ENCODE measurements at regions not wholly inside any gene's neighbourhood (a gene's known extent, or its start where the extent isn't known, plus 50 kb on each side); places are given as distances from the start of the nearest gene placed in this dataset.

GRCh38 chr2:12585784-12586183, 131.0 kb upstream of the TRIB2 start:
- TF ChIP-seq EZH2 (IDR thresholded peaks at IDR 0.05) (no peak), EZH2phosphoT487 (IDR thresholded peaks at IDR 0.05) (no peak)
- TF ChIP-seq, protein P1, sequence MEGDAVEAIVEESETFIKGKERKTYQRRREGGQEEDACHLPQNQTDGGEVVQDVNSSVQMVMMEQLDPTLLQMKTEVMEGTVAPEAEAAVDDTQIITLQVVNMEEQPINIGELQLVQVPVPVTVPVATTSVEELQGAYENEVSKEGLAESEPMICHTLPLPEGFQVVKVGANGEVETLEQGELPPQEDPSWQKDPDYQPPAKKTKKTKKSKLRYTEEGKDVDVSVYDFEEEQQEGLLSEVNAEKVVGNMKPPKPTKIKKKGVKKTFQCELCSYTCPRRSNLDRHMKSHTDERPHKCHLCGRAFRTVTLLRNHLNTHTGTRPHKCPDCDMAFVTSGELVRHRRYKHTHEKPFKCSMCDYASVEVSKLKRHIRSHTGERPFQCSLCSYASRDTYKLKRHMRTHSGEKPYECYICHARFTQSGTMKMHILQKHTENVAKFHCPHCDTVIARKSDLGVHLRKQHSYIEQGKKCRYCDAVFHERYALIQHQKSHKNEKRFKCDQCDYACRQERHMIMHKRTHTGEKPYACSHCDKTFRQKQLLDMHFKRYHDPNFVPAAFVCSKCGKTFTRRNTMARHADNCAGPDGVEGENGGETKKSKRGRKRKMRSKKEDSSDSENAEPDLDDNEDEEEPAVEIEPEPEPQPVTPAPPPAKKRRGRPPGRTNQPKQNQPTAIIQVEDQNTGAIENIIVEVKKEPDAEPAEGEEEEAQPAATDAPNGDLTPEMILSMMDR (IDR thresholded peaks at IDR 0.05) = no peak
- Mint-ChIP-seq H3K36me3 (no peaks in the 10 kb centered on the region), H3K4me3 (no peak overlapping the region), H3K9me3 (no peaks in the 10 kb centered on the region), H3K27me3 (ENCODE audit: insufficient read depth, low read depth) (peaks cover 2% of the 10 kb centered on the region), H3K27ac (no peak overlapping the region), H3K4me1 (peaks cover 6% of the 10 kb centered on the region)
- no peaks in the 10 kb centered on the region for H3K27me3 ChIP-seq
- no peaks in the 10 kb centered on the region for H3K36me3 ChIP-seq
- no peaks in the 10 kb centered on the region for H3K9me3 ChIP-seq (ENCODE audit: low read depth)
- no peaks in the 10 kb centered on the region for H3F3A ChIP-seq (ENCODE audit: low read depth)
- H3K27ac ChIP-seq = no peak overlapping the region
- no peak overlapping the region for H3K4me2 ChIP-seq
- no peaks in the 10 kb centered on the region for H4K20me1 ChIP-seq (ENCODE audit: low read depth)
- DNase-seq (ENCODE audit: low spot score) = no peak
- H3K9ac ChIP-seq = no peak overlapping the region
- H3K4me3 ChIP-seq = no peak overlapping the region
- H2AFZ ChIP-seq (replicated peaks) = no peak overlapping the region
- peaks cover 12% of the 10 kb centered on the region for H3K4me1 ChIP-seq
- H3K79me2 ChIP-seq (ENCODE audit: low read depth) = no peaks in the 10 kb centered on the region

- Histone ChIP-seq H3K9me3 (ENCODE audit: low read depth) (no peaks in the 10 kb centered on the region), H3K4me1 (peaks cover 12% of the 10 kb centered on the region), H3K27me3 (no peaks in the 10 kb centered on the region), H3K36me3 (no peaks in the 10 kb centered on the region), H4K20me1 (ENCODE audit: low read depth) (no peaks in the 10 kb centered on the region), H3K4me3 (no peak overlapping the region), H3K79me2 (ENCODE audit: low read depth) (no peaks in the 10 kb centered on the region), H3F3A (ENCODE audit: low read depth) (no peaks in the 10 kb centered on the region), H3K9ac (no peak overlapping the region), H3K4me2 (no peak overlapping the region), H2AFZ (replicated peaks) (no peak overlapping the region), H3K27ac (no peak overlapping the region)
- no peak overlapping the region for H3K4me3 Mint-ChIP-seq
- no peak for DNase-seq (ENCODE audit: low spot score)
- no peak for TF ChIP-seq EZH2 (IDR thresholded peaks at IDR 0.05)
- no peaks in the 10 kb centered on the region for H3K36me3 Mint-ChIP-seq
- no peaks in the 10 kb centered on the region for H3K9me3 Mint-ChIP-seq
- peaks cover 6% of the 10 kb centered on the region for H3K4me1 Mint-ChIP-seq
- no peak overlapping the region for H3K27ac Mint-ChIP-seq
- H3K27me3 Mint-ChIP-seq (ENCODE audit: insufficient read depth, low read depth) = no peaks in the 10 kb centered on the region
These were observed 129.5 kb upstream of the TRIB2 start for GRCh38 chr2:12587228-12587627.

GRCh38 chr2:12587729-12588522, 128.8 kb upstream of the TRIB2 start:
- H3K79me2 ChIP-seq (ENCODE audit: low read depth) = no peaks in the 10 kb centered on the region
- H3K36me3 ChIP-seq = no peaks in the 10 kb centered on the region
- H3F3A ChIP-seq (ENCODE audit: low read depth) = no peaks in the 10 kb centered on the region
- H3K4me3 ChIP-seq = no peak overlapping the region
- H3K27me3 ChIP-seq = no peaks in the 10 kb centered on the region
- H3K27ac ChIP-seq = no peak overlapping the region
- no peak overlapping the region for H3K4me2 ChIP-seq
- no peak for DNase-seq (ENCODE audit: low spot score)
- H3K4me3 Mint-ChIP-seq = no peak overlapping the region
- no peak overlapping the region for H3K9ac ChIP-seq
- no peak overlapping the region for H2AFZ ChIP-seq (replicated peaks)
- H3K27ac Mint-ChIP-seq = no peak overlapping the region
- H3K4me1 ChIP-seq = peaks cover 12% of the 10 kb centered on the region
- H3K9me3 Mint-ChIP-seq = no peaks in the 10 kb centered on the region
- no peaks in the 10 kb centered on the region for H4K20me1 ChIP-seq (ENCODE audit: low read depth)
- H3K36me3 Mint-ChIP-seq = no peaks in the 10 kb centered on the region
- H3K9me3 ChIP-seq (ENCODE audit: low read depth) = no peaks in the 10 kb centered on the region
- no peak for TF ChIP-seq EZH2 (IDR thresholded peaks at IDR 0.05)
- TF ChIP-seq, protein P1 (IDR thresholded peaks at IDR 0.05) = no peak
- H3K27me3 Mint-ChIP-seq (ENCODE audit: insufficient read depth, low read depth) = no peaks in the 10 kb centered on the region
- peaks cover 6% of the 10 kb centered on the region for H3K4me1 Mint-ChIP-seq

DNA sequence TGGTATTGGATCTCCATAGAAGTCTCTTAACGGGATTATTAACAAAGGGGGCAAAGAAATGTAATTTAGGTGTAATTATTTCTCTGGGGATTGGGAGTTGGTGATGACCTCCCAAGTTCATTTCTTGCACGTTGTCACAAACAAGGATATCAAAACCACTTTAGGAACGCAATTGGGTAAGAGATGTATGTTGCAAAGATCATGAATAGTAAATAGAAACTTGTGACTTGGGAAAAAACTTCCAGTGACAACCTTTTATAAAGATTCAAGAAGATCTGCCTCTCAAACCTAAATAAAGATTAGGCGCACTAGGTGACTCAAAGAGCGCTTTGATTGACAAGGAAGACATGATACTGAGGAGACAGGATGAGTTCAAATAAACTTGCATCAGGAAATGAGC, 127.8 kb upstream of the TRIB2 start:
- no peaks in the 10 kb centered on the region for H3K79me2 ChIP-seq (ENCODE audit: low read depth)
- H3K4me2 ChIP-seq = no peak overlapping the region
- H3K9ac ChIP-seq = no peak overlapping the region
- H3K4me1 ChIP-seq = peaks cover 12% of the 10 kb centered on the region
- TF ChIP-seq EZH2phosphoT487 (IDR thresholded peaks at IDR 0.05) (no peak), EZH2 (IDR thresholded peaks at IDR 0.05) (no peak)
- TF ChIP-seq, protein P1 (IDR thresholded peaks at IDR 0.05) = no peak
- no peak overlapping the region for H3K27ac ChIP-seq
- H3K36me3 ChIP-seq = no peaks in the 10 kb centered on the region
- Mint-ChIP-seq H3K9me3 (no peaks in the 10 kb centered on the region), H3K27me3 (ENCODE audit: insufficient read depth, low read depth) (no peaks in the 10 kb centered on the region), H3K36me3 (no peaks in the 10 kb centered on the region), H3K4me3 (no peak overlapping the region), H3K4me1 (peaks cover 6% of the 10 kb centered on the region), H3K27ac (no peak overlapping the region)
- no peaks in the 10 kb centered on the region for H3K9me3 ChIP-seq (ENCODE audit: low read depth)
- H2AFZ ChIP-seq (replicated peaks) = no peak overlapping the region
- DNase-seq (ENCODE audit: low spot score) = no peak
- H4K20me1 ChIP-seq (ENCODE audit: low read depth) = no peaks in the 10 kb centered on the region
- H3F3A ChIP-seq (ENCODE audit: low read depth) = no peaks in the 10 kb centered on the region
- no peaks in the 10 kb centered on the region for H3K27me3 ChIP-seq
- H3K4me3 ChIP-seq = no peak overlapping the region
